SKM-1 (cell line): ENCODE measurements at regions not wholly inside any gene's neighbourhood (a gene's known extent, or its start where the extent isn't known, plus 50 kb on each side); places are given as distances from the start of the nearest gene placed in this dataset.
"Not testable (repeated sequence)": the region's sequence is repeated elsewhere in the genome, so short reads cannot be mapped to it uniquely, and the experiment has no call there.

ENCODE experiments used
- DNase-seq: peaks from one replicate; lab custom pipeline; 2025; ENCODE audit not compliant: unreplicated experiment; lab: John Stamatoyannopoulos, UW

- no peak for DNase-seq
Measured at GRCh38 chr5:135279328-135279727, 119.7 kb downstream of the MACROH2A1 start.

GRCh38 chr5:135276151-135276550, 122.9 kb downstream of the MACROH2A1 start:
- DNase-seq, result no peak

- DNase-seq, result no peak
Measured at GRCh38 chr5:135273212-135273611, 125.8 kb downstream of the MACROH2A1 start.

- no peak for DNase-seq
Measured at GRCh38 chr5:135272311-135272805, 126.7 kb downstream of the MACROH2A1 start.

GRCh38 chr5:135271533-135272310, 127.3 kb downstream of the MACROH2A1 start:
- no peak for DNase-seq

- no peak for DNase-seq
Measured at GRCh38 chr5:135269931-135270421, 129.1 kb downstream of the MACROH2A1 start.

- DNase-seq, result no peak
Measured at GRCh38 chr5:135269199-135269598, 129.8 kb downstream of the MACROH2A1 start.

- no peak for DNase-seq
Measured at GRCh38 chr5:135266975-135267374, 132.1 kb downstream of the MACROH2A1 start.

- DNase-seq, result no peak
Measured at GRCh38 chr5:135266303-135266635, 132.8 kb downstream of the MACROH2A1 start.

GRCh38 chr5:135265497-135266302, 133.3 kb downstream of the MACROH2A1 start:
- DNase-seq, result no peak

- no peak for DNase-seq
Measured at GRCh38 chr5:135264451-135265440, 134.3 kb downstream of the MACROH2A1 start.

- DNase-seq, result no peak
Measured at GRCh38 chr5:135263022-135263668, 135.9 kb downstream of the MACROH2A1 start.

GRCh38 chr5:135262364-135262763, 136.7 kb downstream of the MACROH2A1 start:
- DNase-seq, result no peak

- DNase-seq, result not testable (repeated sequence)
Measured at GRCh38 chr5:135260108-135260507, 138.9 kb downstream of the MACROH2A1 start.

GRCh38 chr5:135255461-135256178, 143.4 kb downstream of the MACROH2A1 start:
- no peak for DNase-seq

GRCh38 chr5:135254183-135254582, 144.8 kb downstream of the MACROH2A1 start:
- DNase-seq, result no peak

GRCh38 chr5:135253601-135254178, 145.3 kb downstream of the MACROH2A1 start:
- no peak for DNase-seq

GRCh38 chr5:135251093-135251492, 147.9 kb downstream of the MACROH2A1 start:
- DNase-seq, result no peak

GRCh38 chr5:135250671-135251070, 148.4 kb downstream of the MACROH2A1 start:
- DNase-seq, result no peak
